ENCODE measurements at regions not wholly inside any gene's neighbourhood (a gene's known extent, or its start where the extent isn't known, plus 50 kb on each side); places are given as distances from the start of the nearest gene placed in this dataset.

- intact Hi-C loops (cut with DNase I) = no loop called here
- 77 to 87% (median 82%) methylated on average over 8 of the region's 8 CpGs for WGBS, 3 donors
- no peaks in the 10 kb centered on the region for H3K9me3 ChIP-seq
- no peak overlapping the region for H3K4me3 ChIP-seq
- TF ChIP-seq CTCF (IDR thresholded peaks at IDR 0.05) = no peak
- TF ChIP-seq EP300 (IDR thresholded peaks at IDR 0.05) = no peak
- TF ChIP-seq POLR2A (IDR thresholded peaks at IDR 0.05) = no peak
- no peaks in the 10 kb centered on the region for H3K36me3 ChIP-seq
- no peaks in the 10 kb centered on the region for H3K27me3 ChIP-seq
- no peak for DNase-seq
- H3K4me1 ChIP-seq (ENCODE audit: insufficient read depth) = no peaks in the 10 kb centered on the region
- no peak overlapping the region for H3K27ac ChIP-seq
These were observed 283.2 kb upstream of the FOXQ1 start for GRCh38 chr6:1028723-1029122.

GRCh38 chr6:1027795-1028569 lies 283.9 kb upstream of the FOXQ1 start:
- no peak for DNase-seq
- H3K27me3 ChIP-seq = no peaks in the 10 kb centered on the region
- TF ChIP-seq POLR2A (IDR thresholded peaks at IDR 0.05) (no peak), EP300 (IDR thresholded peaks at IDR 0.05) (no peak)
- H3K4me3 ChIP-seq = no peak overlapping the region
- H3K36me3 ChIP-seq = no peaks in the 10 kb centered on the region
- no peaks in the 10 kb centered on the region for H3K4me1 ChIP-seq (ENCODE audit: insufficient read depth)
- no peak overlapping the region for H3K27ac ChIP-seq
- H3K9me3 ChIP-seq = no peaks in the 10 kb centered on the region
- 71 to 77% (median 72%) methylated on average over 9 of the region's 9 CpGs for WGBS, 3 donors
- intact Hi-C loops (cut with DNase I) = no loop called here

GRCh38 chr6:1027109-1027794 lies 284.6 kb upstream of the FOXQ1 start:
- Histone ChIP-seq H3K9me3 (no peaks in the 10 kb centered on the region), H3K4me1 (ENCODE audit: insufficient read depth) (no peaks in the 10 kb centered on the region), H3K27me3 (no peaks in the 10 kb centered on the region), H3K27ac (no peak overlapping the region), H3K36me3 (no peaks in the 10 kb centered on the region), H3K4me3 (no peak overlapping the region)
- WGBS, 3 donors = 51 to 53% (median 52%) methylated on average over 9 of the region's 9 CpGs
- DNase-seq = no peak
- no peak for TF ChIP-seq EP300 (IDR thresholded peaks at IDR 0.05)
- no peak for TF ChIP-seq CTCF (IDR thresholded peaks at IDR 0.05)
- TF ChIP-seq POLR2A (IDR thresholded peaks at IDR 0.05) = no peak
- intact Hi-C loops (cut with DNase I) = no loop called here

GRCh38 chr6:1025821-1026220 lies 286.1 kb upstream of the FOXQ1 start:
- DNase-seq = no peak
- no peaks in the 10 kb centered on the region for H3K4me1 ChIP-seq (ENCODE audit: insufficient read depth)
- no peaks in the 10 kb centered on the region for H3K27me3 ChIP-seq
- no peak overlapping the region for H3K27ac ChIP-seq
- H3K4me3 ChIP-seq = no peak overlapping the region
- TF ChIP-seq CTCF (IDR thresholded peaks at IDR 0.05) = no peak
- no peak for TF ChIP-seq EP300 (IDR thresholded peaks at IDR 0.05)
- no peak for TF ChIP-seq POLR2A (IDR thresholded peaks at IDR 0.05)
- intact Hi-C loops (cut with DNase I) = no loop called here
- no peaks in the 10 kb centered on the region for H3K36me3 ChIP-seq
- no peaks in the 10 kb centered on the region for H3K9me3 ChIP-seq
- 90 to 96% (median 90%) methylated on average over 3 of the region's 3 CpGs for WGBS, 3 donors

GRCh38 chr6:1024587-1024986 lies 287.3 kb upstream of the FOXQ1 start:
- Histone ChIP-seq H3K4me3 (no peak overlapping the region), H3K9me3 (no peaks in the 10 kb centered on the region), H3K27me3 (no peaks in the 10 kb centered on the region), H3K4me1 (ENCODE audit: insufficient read depth) (no peaks in the 10 kb centered on the region), H3K36me3 (no peaks in the 10 kb centered on the region), H3K27ac (no peak overlapping the region)
- intact Hi-C loops (cut with DNase I) = no loop called here
- 73 to 80% (median 79%) methylated on average over 9 of the region's 9 CpGs for WGBS, 3 donors
- TF ChIP-seq EP300 (IDR thresholded peaks at IDR 0.05) (no peak), CTCF (IDR thresholded peaks at IDR 0.05) (no peak), POLR2A (IDR thresholded peaks at IDR 0.05) (no peak)
- no peak for DNase-seq

Data from ovary (tissue), 7 donors.